ENCODE measurements at regions not wholly inside any gene's neighbourhood (a gene's known extent, or its start where the extent isn't known, plus 50 kb on each side); places are given as distances from the start of the nearest gene placed in this dataset.
"Not testable (repeated sequence)": the region's sequence is repeated elsewhere in the genome, so short reads cannot be mapped to it uniquely, and the experiment has no call there.

- DNase-seq = peak in 1 of 51 donors; percentile 4
Measured at GRCh38 chr2:156005999-156006712, 326.4 kb downstream of the NR4A2 start.

DNA sequence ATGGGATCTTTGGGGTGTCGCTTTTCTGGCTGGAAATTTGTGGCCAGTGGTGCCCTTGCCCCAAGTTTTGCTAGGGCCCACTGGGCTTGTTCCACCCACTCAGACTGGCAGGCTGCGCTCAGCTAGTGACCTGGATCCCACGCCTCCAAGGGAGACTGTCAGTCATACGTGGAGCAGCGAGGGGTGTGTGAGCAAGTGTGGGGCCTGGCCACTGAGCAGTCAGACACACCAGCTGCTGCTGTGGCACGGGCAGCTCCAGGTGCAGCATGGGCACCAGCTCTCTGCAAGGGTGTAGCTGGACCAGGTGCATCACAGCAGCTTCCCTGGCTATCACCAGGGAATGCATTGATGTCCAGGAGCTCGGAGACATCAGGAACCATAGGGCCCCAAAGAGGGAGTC, 327.0 kb downstream of the NR4A2 start:
- DNase-seq = no peak

DNA sequence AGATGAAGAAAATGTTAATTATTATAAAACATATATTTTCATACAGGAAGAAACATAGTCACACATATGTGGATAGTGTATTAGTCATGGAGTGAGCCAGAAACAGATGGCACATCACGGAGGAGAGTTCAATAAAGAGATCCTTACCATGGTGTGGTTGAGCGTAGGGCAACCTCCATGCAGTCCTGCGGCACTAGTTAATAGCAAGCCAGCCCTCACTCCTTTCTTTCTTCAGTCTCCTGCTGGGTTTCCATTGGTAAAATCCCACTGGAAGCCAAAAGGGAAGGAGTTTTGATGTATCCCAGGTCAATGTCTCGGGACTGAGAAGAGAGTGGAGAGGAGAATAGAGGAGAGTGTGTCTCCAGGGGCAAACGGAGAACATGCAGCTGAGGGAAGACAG, 328.1 kb downstream of the NR4A2 start:
- DNase-seq = no peak

DNA sequence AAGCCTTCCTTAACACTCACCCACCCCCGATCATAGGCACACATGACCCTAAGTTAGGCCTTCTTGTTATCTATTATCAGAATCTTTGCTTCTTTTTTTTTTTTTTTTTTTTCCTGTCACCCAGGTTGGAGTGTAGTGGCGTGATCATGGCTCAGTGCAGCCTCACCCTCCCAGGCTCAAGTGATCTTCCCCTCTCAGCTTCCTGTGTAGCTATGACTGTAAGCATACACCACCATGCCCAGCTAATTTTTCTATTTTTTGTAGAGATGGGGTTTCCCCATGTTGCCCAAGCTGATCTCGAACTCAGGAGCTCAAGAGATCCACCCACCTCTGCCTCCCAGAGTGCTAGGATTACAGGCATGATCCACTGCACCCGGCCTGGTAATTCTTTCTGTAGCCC, 328.7 kb downstream of the NR4A2 start:
- no peak for DNase-seq

DNA sequence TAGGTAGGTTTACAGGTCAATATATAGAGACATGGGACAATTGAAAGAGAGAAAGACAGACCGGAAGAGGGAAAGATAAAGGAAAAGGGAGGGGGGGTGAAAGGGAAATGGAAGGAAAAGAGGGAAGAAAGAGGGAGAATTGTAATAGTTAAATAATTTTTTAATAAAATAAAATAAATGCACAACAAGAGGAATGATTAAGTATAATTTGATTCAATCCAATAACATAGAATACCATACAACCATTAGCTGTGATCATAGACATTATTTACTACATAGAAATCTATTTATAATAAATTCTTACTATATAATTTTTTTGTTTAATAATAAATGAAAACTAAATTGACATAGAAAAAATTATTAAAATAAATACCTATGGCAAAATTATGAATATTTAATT, 330.7 kb downstream of the NR4A2 start:
- DNase-seq = no peak

- no peak for DNase-seq
Measured at GRCh38 chr2:155997538-155997937, 335.0 kb downstream of the NR4A2 start.

DNA sequence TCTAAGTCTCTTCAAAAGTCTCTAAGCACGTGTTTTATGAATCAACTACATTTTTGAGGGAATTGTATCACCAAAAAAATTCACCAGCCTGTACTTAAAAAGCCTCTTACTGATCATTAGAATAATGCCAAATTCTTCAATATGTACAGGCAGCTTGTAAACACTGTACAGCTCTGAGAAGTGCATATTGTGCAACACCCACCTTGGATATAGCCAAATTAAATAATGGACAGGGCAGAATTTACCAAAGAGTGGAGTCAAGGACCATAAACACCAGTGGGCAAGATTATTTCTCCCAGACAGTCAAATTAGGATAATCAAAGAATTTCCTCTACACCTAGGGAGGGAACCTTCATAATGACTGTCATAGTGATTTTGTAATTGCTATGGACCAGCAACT, 338.2 kb downstream of the NR4A2 start:
- no peak for DNase-seq

DNA sequence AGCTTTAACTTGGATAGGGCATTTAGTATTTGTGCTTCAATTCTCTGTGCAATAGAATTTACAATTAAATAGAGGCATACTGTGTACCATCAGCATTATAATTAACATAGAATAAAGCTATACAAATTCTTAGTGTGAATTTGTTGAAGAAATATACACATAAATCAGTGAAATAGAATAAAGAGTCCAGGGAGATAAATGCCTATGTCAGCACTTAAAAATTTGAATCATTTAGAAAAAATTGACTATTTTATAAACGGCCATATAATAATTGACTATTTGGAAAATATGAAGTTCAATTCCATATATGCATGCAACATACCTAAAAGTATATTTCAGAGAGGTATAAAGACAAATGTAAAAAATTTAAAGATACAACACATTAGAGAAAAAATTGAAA, 348.7 kb downstream of the NR4A2 start:
- no peak for DNase-seq

GRCh38 chr2:155982135-155982534, 350.4 kb downstream of the NR4A2 start:
- DNase-seq = no peak

DNA sequence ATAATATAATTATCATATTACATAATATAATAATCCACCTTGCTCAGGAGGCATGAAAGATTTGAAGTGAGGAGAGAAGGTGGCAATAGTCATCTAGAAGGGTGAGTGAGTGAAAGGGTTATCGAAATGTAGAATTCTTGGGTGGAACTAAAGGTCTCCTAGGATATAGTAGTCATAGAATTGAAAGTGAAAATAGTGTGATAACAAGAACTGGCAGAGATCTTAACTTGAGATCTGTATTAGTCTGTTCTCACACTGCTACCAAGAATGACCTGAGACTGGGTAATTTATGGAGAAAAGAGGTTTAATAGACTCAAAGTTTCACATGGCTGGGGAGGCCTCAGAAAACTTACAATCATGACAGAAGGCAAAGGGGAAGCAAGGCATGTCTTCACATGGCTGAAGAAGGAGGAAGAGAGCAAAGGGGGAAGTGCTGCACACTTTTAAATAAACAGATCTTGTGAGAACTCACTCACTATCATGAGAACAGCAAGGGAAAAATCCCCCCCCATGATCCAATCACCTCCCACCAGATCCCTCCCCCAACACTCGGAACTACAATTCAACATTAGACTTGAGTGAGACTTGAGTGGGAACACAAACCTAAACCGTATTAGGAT, 351.5 kb downstream of the NR4A2 start:
- DNase-seq = no peak

- DNase-seq = no peak
Measured at GRCh38 chr2:155975734-155976133, 356.8 kb downstream of the NR4A2 start.

DNA sequence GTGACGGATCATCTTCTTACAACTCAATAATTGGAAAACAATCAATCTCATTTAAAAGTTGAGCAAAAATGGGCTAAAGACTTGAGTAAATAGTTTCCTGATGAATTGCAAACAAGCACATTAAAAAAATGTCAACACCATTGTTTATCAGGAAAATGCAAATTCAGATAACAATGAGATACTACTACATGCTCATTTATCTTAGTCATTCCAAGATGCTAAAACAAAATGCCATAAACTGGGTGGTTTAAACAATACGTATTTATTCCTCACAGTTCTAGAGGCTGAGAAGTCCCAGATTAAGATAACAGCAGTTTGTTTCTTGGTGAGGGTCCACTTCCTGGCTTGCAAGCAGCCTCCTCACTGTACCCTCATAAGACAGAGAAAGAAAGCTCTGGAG, 359.6 kb downstream of the NR4A2 start:
- no peak for DNase-seq

- not testable (repeated sequence) for DNase-seq
Measured at GRCh38 chr2:155966064-155966471, 366.5 kb downstream of the NR4A2 start.

DNA sequence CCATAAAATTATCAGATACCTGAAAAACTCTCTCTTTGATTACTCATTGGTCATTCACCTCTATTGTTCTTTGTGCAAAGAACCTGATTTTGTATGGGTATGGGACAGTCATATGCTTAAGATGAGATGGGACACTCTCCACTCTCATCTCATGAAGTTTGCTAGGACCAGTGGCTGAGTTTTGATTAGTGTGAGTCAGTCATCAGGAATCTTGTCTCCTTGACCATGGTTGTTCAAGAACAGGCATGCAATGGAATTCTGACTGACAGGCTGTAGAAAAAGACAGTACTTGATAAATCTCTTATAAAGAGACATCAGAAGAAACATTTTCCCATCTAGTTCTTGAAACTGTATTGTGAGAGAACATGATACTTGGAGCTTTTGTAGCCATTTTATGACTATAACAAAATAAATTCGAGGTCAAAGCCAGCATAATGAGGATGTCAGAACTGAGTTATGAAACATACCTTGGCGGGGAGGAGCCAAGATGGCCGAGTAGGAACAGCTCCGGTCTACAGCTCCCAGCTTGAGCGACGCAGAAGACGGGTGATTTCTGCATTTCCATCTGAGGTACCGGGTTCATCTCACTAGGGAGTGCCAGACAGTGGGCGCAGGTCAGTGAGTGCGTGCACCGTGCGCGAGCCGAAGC, 367.0 kb downstream of the NR4A2 start:
- no peak for DNase-seq

DNA sequence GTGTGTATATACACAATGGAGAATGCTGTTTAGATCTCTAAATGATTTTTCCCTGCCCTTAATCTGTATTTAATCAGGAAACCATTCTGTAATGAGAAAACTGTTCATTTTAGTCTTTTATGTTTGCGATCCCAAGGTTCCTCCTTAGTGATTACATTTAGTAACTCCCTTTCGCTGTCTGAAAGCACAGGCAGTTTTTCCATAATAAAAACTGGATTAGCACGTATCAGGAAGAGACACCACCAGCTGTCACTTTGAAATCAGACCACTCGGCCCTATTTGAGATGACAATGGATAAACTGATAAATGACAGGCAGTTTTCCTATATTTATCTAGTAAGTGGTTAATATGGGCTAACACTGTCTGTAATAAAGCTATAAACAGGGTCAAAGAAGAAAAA, 370.9 kb downstream of the NR4A2 start:
- no peak for DNase-seq

DNA sequence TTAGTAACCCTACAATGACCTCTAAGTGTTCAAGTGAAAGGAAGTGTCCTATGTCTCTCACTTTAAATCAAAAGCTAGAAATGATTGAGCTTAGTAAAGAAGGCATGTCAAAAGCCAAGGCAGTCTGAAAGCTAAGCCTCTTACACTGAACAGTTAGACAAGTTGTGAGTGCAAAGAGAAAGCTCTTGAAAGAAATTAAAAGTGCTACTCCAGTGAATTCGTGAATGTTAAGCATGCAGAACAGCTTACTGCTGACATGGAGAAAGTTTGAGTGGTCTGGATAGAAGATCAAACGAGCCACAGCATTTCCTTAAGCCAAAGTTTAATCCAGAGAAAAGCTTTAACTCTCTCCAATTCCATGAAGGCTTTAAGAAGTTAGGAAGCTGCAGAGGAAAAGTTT, 373.7 kb downstream of the NR4A2 start:
- DNase-seq = no peak

DNA sequence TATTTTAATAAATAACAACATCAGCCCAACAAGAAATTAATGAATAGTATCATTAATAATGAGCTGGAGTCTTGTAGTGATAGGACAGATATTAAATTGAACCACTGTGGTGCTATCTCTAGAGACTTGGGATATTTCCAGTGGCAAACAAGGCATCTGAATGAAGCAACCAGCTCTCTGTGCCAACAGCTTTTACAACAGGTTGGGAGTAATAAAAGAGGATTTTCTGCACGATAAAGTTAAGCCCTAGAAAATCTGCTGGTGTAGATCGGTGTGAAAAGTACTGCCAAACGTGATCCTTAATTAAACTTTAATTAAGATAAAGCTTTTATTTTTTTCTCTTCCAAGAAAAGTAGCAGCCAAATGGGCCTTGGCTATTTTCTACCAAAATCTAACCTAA, 385.5 kb downstream of the NR4A2 start:
- DNase-seq = no peak

DNA sequence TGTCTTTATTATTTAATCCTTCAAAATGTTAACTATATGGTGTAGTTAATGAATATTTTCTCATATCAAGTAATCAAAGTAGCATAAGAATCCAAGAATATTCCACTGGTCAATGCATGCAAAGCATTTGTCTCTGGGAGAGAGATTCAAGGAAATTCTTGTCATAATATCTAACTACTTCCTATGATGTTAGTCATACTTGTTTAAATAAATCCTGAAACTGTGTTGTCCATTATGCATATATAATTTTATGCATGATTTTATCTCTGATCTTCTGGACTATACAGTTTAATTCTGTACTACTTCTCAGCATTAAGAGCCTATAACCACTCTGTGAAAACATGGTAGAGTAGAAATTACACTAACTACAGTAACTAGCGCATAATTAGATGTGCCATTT, 388.3 kb downstream of the NR4A2 start:
- no peak for DNase-seq

GRCh38 chr2:155930312-155930711, 402.2 kb downstream of the NR4A2 start:
- no peak for DNase-seq

DNA sequence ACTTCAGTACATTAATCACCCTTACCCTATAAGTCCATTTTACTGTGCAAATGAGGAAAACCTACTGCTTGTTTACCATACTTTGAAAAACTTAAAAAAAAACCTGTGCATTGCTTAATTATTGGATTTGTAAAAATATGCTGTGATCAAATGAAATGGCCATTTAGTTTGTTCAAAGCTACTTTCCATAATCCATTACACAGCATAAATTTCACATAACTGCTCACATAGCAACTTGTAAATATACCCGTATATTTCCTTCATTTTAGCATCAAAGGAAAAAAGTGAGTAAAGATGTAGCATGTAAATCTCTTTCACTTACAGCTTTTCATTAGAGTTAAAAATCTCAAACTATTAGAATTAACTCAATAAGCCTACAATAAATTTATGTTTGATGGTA, 415.1 kb downstream of the NR4A2 start:
- no peak for DNase-seq

GRCh38 chr2:155913356-155913755, 419.2 kb downstream of the NR4A2 start:
- no peak for DNase-seq

- no peak for DNase-seq
Measured at GRCh38 chr2:155908567-155908966, 424.0 kb downstream of the NR4A2 start.

GRCh38 chr2:155907211-155907610, 425.3 kb downstream of the NR4A2 start:
- DNase-seq = no peak

All from hypothalamus (tissue), 51 donors.